NT2/D1 (cell line): ENCODE measurements at regions not wholly inside any gene's neighbourhood (a gene's known extent, or its start where the extent isn't known, plus 50 kb on each side); places are given as distances from the start of the nearest gene placed in this dataset.

ENCODE experiments used
- YY1 ChIP-seq: IDR thresholded peaks from 2 replicates; pipeline ENCODE4 v1.6.1; 2011; ENCODE audit not compliant: insufficient read length, insufficient read depth
- ZNF274 ChIP-seq: IDR thresholded peaks from 2 replicates; pipeline ENCODE4 v1.6.1; 2011; ENCODE audit warnings: mild to moderate bottlenecking, low read depth, low read length

GRCh38 chr3:40878464-40878905, 320.8 kb upstream of the CTNNB1 start:
- TF ChIP-seq YY1 (no peak), ZNF274 (no peak)
